Neuronal stem cell (in vitro differentiated cells): ENCODE measurements at regions not wholly inside any gene's neighbourhood (a gene's known extent, or its start where the extent isn't known, plus 50 kb on each side); places are given as distances from the start of the nearest gene placed in this dataset.

Source experiments
- DNase-seq: peaks from one replicate; pipeline ENCODE4 v3.0.0-alpha.2; 2013; ENCODE audit warnings: low spot score
- H2AFZ ChIP-seq: one replicate; pipeline ENCODE4 v1.6.1; 2013; ENCODE audit warnings: mild to moderate bottlenecking, low read length, inconsistent platforms
- H2AK5ac ChIP-seq: 2 replicates; pipeline ENCODE4 v1.6.1; 2013; ENCODE audit warnings: low read depth, mild to moderate bottlenecking, inconsistent platforms, low read length, moderate library complexity, mixed read lengths
- H2BK120ac ChIP-seq: 2 replicates; pipeline ENCODE4 v1.6.1; 2013; ENCODE audit warnings: low read depth, mild to moderate bottlenecking, inconsistent platforms, low read length, moderate library complexity, mixed read lengths
- H2BK12ac ChIP-seq: one replicate; pipeline ENCODE4 v1.6.1; 2013; ENCODE audit warnings: low read length, inconsistent platforms
- H2BK15ac ChIP-seq: 2 replicates; pipeline ENCODE4 v1.6.1; 2013; ENCODE audit warnings: mild to moderate bottlenecking, low read length, inconsistent platforms, mixed read lengths
- H2BK5ac ChIP-seq: one replicate; pipeline ENCODE4 v1.6.1; 2013; ENCODE audit warnings: inconsistent platforms, mild to moderate bottlenecking, low read length, moderate library complexity
- H3K14ac ChIP-seq: one replicate; pipeline ENCODE4 v1.6.1; 2013; ENCODE audit warnings: low read length, inconsistent platforms
- H3K18ac ChIP-seq: 2 replicates; pipeline ENCODE4 v1.6.1; 2013; ENCODE audit warnings: low read length, inconsistent platforms
- H3K23ac ChIP-seq: 2 replicates; pipeline ENCODE4 v1.6.1; 2013; ENCODE audit warnings: low read depth, mild to moderate bottlenecking, mixed read lengths, low read length, inconsistent platforms; ENCODE audit not compliant: poor library complexity
- H3K27ac ChIP-seq: replicated peaks from 3 replicates; pipeline ENCODE4 v1.5.1; 2013; ENCODE audit warnings: low read length, inconsistent platforms
- H3K27me3 ChIP-seq, 3 experiments: 2 replicates each; pipeline ENCODE4 v1.6.1; 2013; ENCODE audit warnings: low read length in 3 of 3, mild to moderate bottlenecking in 2 of 3, inconsistent platforms in 1 of 3, low read depth in 1 of 3, mixed read lengths in 1 of 3, moderate library complexity in 1 of 3; ENCODE audit not compliant: control insufficient read depth in 3 of 3, insufficient read depth in 3 of 3
- H3K36me3 ChIP-seq, 2 donors: replicated peaks in 1 of 2; 2 replicates each; pipeline ENCODE4 v1.6.1; 2013; ENCODE audit warnings: low read length in 2 of 2; ENCODE audit not compliant: control insufficient read depth in 2 of 2, insufficient read depth in 2 of 2
- H3K4ac ChIP-seq: 2 replicates; pipeline ENCODE4 v1.6.1; 2013; ENCODE audit warnings: inconsistent platforms, mild to moderate bottlenecking, low read length, moderate library complexity
- H3K4me1 ChIP-seq, 2 donors: 1 replicate in 1 of 2; 2 replicates in 1 of 2; pipeline ENCODE4 v1.6.1; 2013; ENCODE audit warnings: low read length in 2 of 2, low read depth in 1 of 2; ENCODE audit not compliant: control insufficient read depth in 2 of 2, insufficient read depth in 1 of 2
- H3K4me2 ChIP-seq: one replicate; pipeline ENCODE4 v1.6.1; 2013; ENCODE audit warnings: mild to moderate bottlenecking, low read length, inconsistent platforms; ENCODE audit not compliant: insufficient read depth, poor library complexity, severe bottlenecking
- H3K4me3 ChIP-seq, 2 donors: 2 replicates each; pipeline ENCODE4 v1.5.1; 2013; ENCODE audit warnings: low read length in 2 of 2, mild to moderate bottlenecking in 2 of 2, inconsistent platforms in 1 of 2, moderate library complexity in 1 of 2
- H3K79me1 ChIP-seq: one replicate; pipeline ENCODE4 v1.6.1; 2013; ENCODE audit warnings: low read depth, mild to moderate bottlenecking, inconsistent platforms, low read length, moderate library complexity
- H3K9ac ChIP-seq: one replicate; pipeline ENCODE4 v1.6.1; 2013; ENCODE audit warnings: mild to moderate bottlenecking, low read depth, low read length, inconsistent platforms; ENCODE audit not compliant: poor library complexity
- H3K9me3 ChIP-seq, 2 donors: replicated peaks in 1 of 2; 2 replicates each; pipeline versions ENCODE3 to v1.6.1; 2013; ENCODE audit warnings: low read length in 2 of 2, mild to moderate bottlenecking in 2 of 2, inconsistent platforms in 1 of 2, low read depth in 1 of 2, mixed read lengths in 1 of 2, moderate library complexity in 1 of 2; ENCODE audit not compliant: control insufficient read depth in 2 of 2, insufficient read depth in 1 of 2
- H4K8ac ChIP-seq: one replicate; pipeline ENCODE4 v1.6.1; 2013; ENCODE audit warnings: low read depth, mild to moderate bottlenecking, inconsistent platforms, low read length, moderate library complexity
- H4K91ac ChIP-seq: one replicate; pipeline ENCODE4 v1.6.1; 2013; ENCODE audit warnings: low read length, low read depth, mild to moderate bottlenecking, inconsistent platforms; ENCODE audit not compliant: poor library complexity
- WGBS, 2 donors: extraction: QIAGEN DNeasy Blood & Tissue Kit; methylation state at CpG; one replicate each; pipeline ENCODE4 v1.1.7; 2013; ENCODE audit warnings: missing lambda C conversion rate in 2 of 2, mixed read lengths in 1 of 2; ENCODE audit not compliant: insufficient read length in 2 of 2, insufficient replicate concordance in 1 of 2; ENCODE audit errors: extremely low coverage in 2 of 2; 5-methylcytosine and 5-hydroxymethylcytosine counted together

GRCh38 chr2:34534761-34535160 is 935.7 kb upstream of the FAM98A start:
- Histone ChIP-seq H3K4me2 (no peak overlapping the region), H3K9ac (no peak overlapping the region), H2BK12ac (no peak overlapping the region), H3K23ac (no peak overlapping the region), H3K79me1 (no peaks in the 10 kb centered on the region), H2AFZ (no peak overlapping the region), H3K27ac (no peak overlapping the region), H3K27me3 (no peaks in the 10 kb centered on the region), H3K14ac (no peak overlapping the region), H2BK120ac (no peak overlapping the region), H4K91ac (no peak overlapping the region), H3K4ac (no peak overlapping the region), H3K4me3 (no peak overlapping the region), H2BK15ac (no peak overlapping the region), H2BK5ac (no peak overlapping the region), H3K36me3 (no peaks in the 10 kb centered on the region), H3K4me1 (peaks cover 0 to 4% of the 10 kb centered on the region in 2 donors), H3K9me3 (no peaks in the 10 kb centered on the region), H4K8ac (no peak overlapping the region), H3K18ac (no peak overlapping the region), H2AK5ac (no peak overlapping the region)
- WGBS, 2 donors = no CpG with 5 or more reads among the region's 3 CpGs
- no peak for DNase-seq

GRCh38 chr2:34534341-34534740 is 935.2 kb upstream of the FAM98A start:
- Histone ChIP-seq H3K27ac (no peak overlapping the region), H3K27me3 (no peaks in the 10 kb centered on the region)
- WGBS, 2 donors = no CpG with 5 or more reads among the region's 1 CpG

GRCh38 chr2:34533585-34534183 is 934.6 kb upstream of the FAM98A start:
- Histone ChIP-seq H3K27ac (no peak overlapping the region), H3K9ac (no peak overlapping the region), H3K4me1 (peaks cover 0 to 4% of the 10 kb centered on the region in 2 donors), H2AFZ (no peak overlapping the region), H2BK5ac (no peak overlapping the region), H3K4me3 (no peak overlapping the region), H3K36me3 (no peaks in the 10 kb centered on the region), H4K91ac (no peak overlapping the region), H3K79me1 (no peaks in the 10 kb centered on the region), H3K4me2 (no peak overlapping the region), H3K14ac (no peak overlapping the region), H2AK5ac (no peak overlapping the region), H3K23ac (no peak overlapping the region), H3K9me3 (no peaks in the 10 kb centered on the region), H2BK12ac (no peak overlapping the region), H3K4ac (no peak overlapping the region), H3K27me3 (no peaks in the 10 kb centered on the region), H2BK15ac (no peak overlapping the region), H3K18ac (no peak overlapping the region), H2BK120ac (no peak overlapping the region), H4K8ac (no peak overlapping the region)
- no CpG with 5 or more reads among the region's 3 CpGs for WGBS, 2 donors
- DNase-seq = no peak

More at GRCh38 chr2:34534341-34534740, 935.2 kb upstream of the FAM98A start:
- Histone ChIP-seq H2BK5ac (no peak overlapping the region), H4K91ac (no peak overlapping the region), H2BK15ac (no peak overlapping the region), H3K4me2 (no peak overlapping the region), H3K4me1 (peaks cover 0 to 4% of the 10 kb centered on the region in 2 donors), H3K18ac (no peak overlapping the region), H3K23ac (no peak overlapping the region), H3K79me1 (no peaks in the 10 kb centered on the region), H2AFZ (no peak overlapping the region), H3K4ac (no peak overlapping the region), H2BK120ac (no peak overlapping the region), H2AK5ac (no peak overlapping the region), H4K8ac (no peak overlapping the region), H3K36me3 (no peaks in the 10 kb centered on the region), H3K14ac (no peak overlapping the region), H3K9me3 (no peaks in the 10 kb centered on the region), H2BK12ac (no peak overlapping the region), H3K4me3 (no peak overlapping the region), H3K9ac (no peak overlapping the region)
- no peak for DNase-seq

- H3K4me1 ChIP-seq = no peaks in the 10 kb centered on the region
Measured at GRCh38 chr2:34529965-34530364, 930.9 kb upstream of the FAM98A start.

More at GRCh38 chr2:34529965-34530364, 930.9 kb upstream of the FAM98A start:
- no peaks in the 10 kb centered on the region for H3K27me3 ChIP-seq
- H2AFZ ChIP-seq = no peak overlapping the region
- no CpG with 5 or more reads among the region's 1 CpG for WGBS, 2 donors
- H4K8ac ChIP-seq = no peak overlapping the region
- no peak overlapping the region for H2BK15ac ChIP-seq
- DNase-seq = no peak
- no peak overlapping the region for H2BK12ac ChIP-seq
- H3K4ac ChIP-seq = no peak overlapping the region
- no peak overlapping the region for H3K9ac ChIP-seq
- no peak overlapping the region for H3K4me3 ChIP-seq
- no peak overlapping the region for H3K18ac ChIP-seq
- H4K91ac ChIP-seq = no peak overlapping the region
- H3K36me3 ChIP-seq = no peaks in the 10 kb centered on the region
- H2BK120ac ChIP-seq = no peak overlapping the region
- H3K4me2 ChIP-seq = no peak overlapping the region
- H3K27ac ChIP-seq = no peak overlapping the region
- no peak overlapping the region for H3K23ac ChIP-seq
- no peaks in the 10 kb centered on the region for H3K9me3 ChIP-seq
- H3K14ac ChIP-seq = no peak overlapping the region
- H2BK5ac ChIP-seq = no peak overlapping the region
- no peak overlapping the region for H2AK5ac ChIP-seq
- H3K79me1 ChIP-seq = no peaks in the 10 kb centered on the region
